GM12873 (cell line): ENCODE measurements at regions not wholly inside any gene's neighbourhood (a gene's known extent, or its start where the extent isn't known, plus 50 kb on each side); places are given as distances from the start of the nearest gene placed in this dataset.

ENCODE experiments used
- CTCF ChIP-seq: IDR thresholded peaks from 2 replicates; pipeline ENCODE4 v1.5.1; 2012; ENCODE audit warnings: low read depth, mild to moderate bottlenecking, moderate library complexity, low read length, control low read depth; ENCODE audit not compliant: insufficient read depth; ENCODE audit errors: missing control alignments

GRCh38 chr2:225735844-225736243 is 336.3 kb downstream of the NYAP2 start:
- no peak for TF ChIP-seq CTCF

- TF ChIP-seq CTCF = no peak
Observed at GRCh38 chr2:225725726-225726125, 326.2 kb downstream of the NYAP2 start.
